Smooth muscle cell (in vitro differentiated cells): ENCODE measurements at regions not wholly inside any gene's neighbourhood (a gene's known extent, or its start where the extent isn't known, plus 50 kb on each side); places are given as distances from the start of the nearest gene placed in this dataset.

Source experiments
- DNase-seq: peaks from one replicate; lab custom pipeline; 2025; ENCODE audit not compliant: unreplicated experiment; lab: John Stamatoyannopoulos, UW
- H2AFZ ChIP-seq: fragments of 200-600 bp; sonication (generic); 2 replicates; pipeline ENCODE4 v1.6.0; 2016; ENCODE audit warnings: antibody characterized with exemption, low read depth, mild to moderate bottlenecking
- H3F3A ChIP-seq: fragments of 200-600 bp; sonication (generic); 2 replicates; pipeline ENCODE4 v1.6.0; 2017; ENCODE audit warnings: antibody characterized with exemption, low read depth
- H3K27ac ChIP-seq: fragments of 200-600 bp; sonication (generic); 2 replicates; pipeline ENCODE4 v1.5.1; 2016; ENCODE audit warnings: low read depth, mild to moderate bottlenecking
- H3K27me3 ChIP-seq: fragments of 200-600 bp; sonication (generic); 2 replicates; pipeline ENCODE4 v1.6.1; 2016; ENCODE audit warnings: low read depth, mild to moderate bottlenecking
- H3K36me3 ChIP-seq: fragments of 200-600 bp; sonication (generic); 2 replicates; pipeline ENCODE4 v1.5.1; 2016; ENCODE audit warnings: low read depth
- H3K4me1 ChIP-seq: fragments of 200-600 bp; sonication (generic); 2 replicates; pipeline ENCODE4 v1.5.1; 2016; ENCODE audit warnings: low read depth
- H3K4me2 ChIP-seq: fragments of 200-600 bp; sonication (generic); 2 replicates; pipeline ENCODE4 v1.6.0; 2016; ENCODE audit warnings: mild to moderate bottlenecking
- H3K4me3 ChIP-seq: fragments of 200-600 bp; sonication (generic); 2 replicates; pipeline ENCODE4 v1.5.1; 2016; ENCODE audit warnings: mild to moderate bottlenecking
- H3K79me2 ChIP-seq: fragments of 200-600 bp; sonication (generic); 2 replicates; pipeline ENCODE4 v1.6.0; 2016; ENCODE audit warnings: low read depth, mild to moderate bottlenecking
- H3K9ac ChIP-seq: fragments of 200-600 bp; sonication (generic); 2 replicates; pipeline ENCODE4 v1.6.0; 2016; ENCODE audit warnings: low read depth
- H3K9me3 ChIP-seq: fragments of 200-600 bp; sonication (generic); replicated peaks from 2 replicates; pipeline ENCODE4 v1.5.1; 2016; ENCODE audit warnings: low read depth
- H4K20me1 ChIP-seq: fragments of 200-600 bp; sonication (generic); 2 replicates; pipeline ENCODE4 v1.6.0; 2016; ENCODE audit warnings: low read depth
- CTCF ChIP-seq: fragments of 200-600 bp; sonication (generic); IDR thresholded peaks from 2 replicates; pipeline ENCODE4 v1.5.1; 2017; ENCODE audit warnings: borderline replicate concordance, mild to moderate bottlenecking, antibody characterized with exemption; ENCODE audit not compliant: insufficient read depth, poor library complexity, severe bottlenecking
- WGBS: methylation state at CpG from one replicate; pipeline ENCODE4 v1.1.7; 2016; ENCODE audit warnings: low lambda C conversion rate; 5-methylcytosine and 5-hydroxymethylcytosine counted together

- 82% methylated on average over 1 of the region's 1 CpG for WGBS
- Histone ChIP-seq H3K9me3 (no peaks in the 10 kb centered on the region), H3K79me2 (no peaks in the 10 kb centered on the region), H3K4me2 (no peak overlapping the region), H3K4me3 (no peak overlapping the region), H3F3A (no peaks in the 10 kb centered on the region), H3K27me3 (no peaks in the 10 kb centered on the region), H3K27ac (no peak overlapping the region), H3K4me1 (peaks cover 15% of the 10 kb centered on the region), H2AFZ (no peak overlapping the region), H3K36me3 (no peaks in the 10 kb centered on the region), H4K20me1 (no peaks in the 10 kb centered on the region), H3K9ac (no peak overlapping the region)
- no peak for TF ChIP-seq CTCF
- DNase-seq: no peak
Observed at GRCh38 chr2:146814971-146815370, 1029.9 kb upstream of the ACVR2A start.

DNA sequence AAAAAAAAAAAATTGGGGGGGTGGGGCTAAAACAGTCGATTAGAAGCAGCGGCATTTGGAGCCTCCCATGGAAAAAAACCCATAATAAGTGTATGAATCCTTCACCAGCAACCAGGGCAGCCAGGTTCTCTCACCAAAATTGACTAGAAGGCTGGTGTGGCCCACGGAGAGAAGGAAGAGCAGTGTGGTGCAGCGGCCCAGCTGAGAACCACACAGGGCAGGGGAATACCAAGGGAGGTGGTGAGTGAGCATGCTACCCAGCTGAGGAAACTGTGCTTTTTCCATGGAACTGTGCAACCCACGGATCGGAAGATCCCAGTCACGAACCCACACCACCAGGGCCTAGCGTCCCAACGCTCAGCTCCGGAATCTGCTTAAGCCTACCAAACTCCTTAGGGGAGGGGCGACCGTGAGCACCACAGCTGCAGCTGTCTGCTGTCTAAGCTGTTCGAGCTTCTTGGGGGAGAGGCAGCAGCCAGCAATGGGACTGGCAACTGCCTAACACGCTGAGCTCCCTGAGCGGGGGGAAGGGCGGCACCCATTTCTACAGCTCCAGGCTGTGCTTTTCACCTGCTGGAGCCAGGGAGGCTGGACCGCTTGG lies 1037.2 kb upstream of the ACVR2A start:
- no peaks in the 10 kb centered on the region for H3K27me3 ChIP-seq
- no peak overlapping the region for H3K4me2 ChIP-seq
- no peaks in the 10 kb centered on the region for H3K79me2 ChIP-seq
- no peaks in the 10 kb centered on the region for H3K9me3 ChIP-seq
- no peaks in the 10 kb centered on the region for H3K36me3 ChIP-seq
- H3F3A ChIP-seq: no peaks in the 10 kb centered on the region
- no peak overlapping the region for H3K9ac ChIP-seq
- H2AFZ ChIP-seq: no peak overlapping the region
- no peaks in the 10 kb centered on the region for H4K20me1 ChIP-seq
- DNase-seq: no peak
- H3K27ac ChIP-seq: no peak overlapping the region
- H3K4me1 ChIP-seq: no peaks in the 10 kb centered on the region
- no peak overlapping the region for H3K4me3 ChIP-seq
- WGBS: 90% methylated on average over 17 of the region's 17 CpGs
- TF ChIP-seq CTCF: no peak

DNA sequence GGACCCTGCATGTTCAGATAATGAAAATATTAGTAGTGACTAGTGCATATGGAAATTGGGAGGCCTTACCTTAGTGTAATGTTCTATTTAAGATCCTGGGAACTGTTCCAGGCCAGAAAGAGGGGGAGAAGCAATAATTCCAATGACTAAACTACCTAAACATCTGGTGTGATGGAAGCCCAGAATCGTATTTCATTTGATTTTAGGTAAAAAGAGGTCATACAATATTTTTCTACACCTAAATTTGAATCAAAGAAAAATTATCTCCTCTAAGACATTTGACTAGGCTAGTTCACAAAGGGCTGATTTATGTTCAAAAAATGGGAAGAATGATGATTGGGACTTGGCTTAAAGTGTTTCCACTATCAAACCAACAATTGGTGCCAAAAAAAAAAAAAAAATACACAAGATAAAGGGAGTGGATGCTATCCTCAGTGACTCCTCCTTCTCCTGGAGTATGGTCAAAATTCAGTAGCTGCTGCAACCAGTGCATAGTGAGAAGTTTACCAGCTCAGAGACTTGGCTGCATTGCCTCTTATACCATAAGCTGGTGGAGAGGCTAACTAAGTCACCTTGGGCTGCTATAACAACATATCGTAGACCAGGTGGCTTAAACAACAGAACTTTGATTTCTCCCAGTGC lies 1038.3 kb upstream of the ACVR2A start:
- no peaks in the 10 kb centered on the region for H3K79me2 ChIP-seq
- DNase-seq: no peak
- H3K36me3 ChIP-seq: no peaks in the 10 kb centered on the region
- H3K27ac ChIP-seq: no peak overlapping the region
- TF ChIP-seq CTCF: no peak
- H3K4me2 ChIP-seq: no peak overlapping the region
- H4K20me1 ChIP-seq: no peaks in the 10 kb centered on the region
- H3K27me3 ChIP-seq: no peaks in the 10 kb centered on the region
- H3K4me3 ChIP-seq: no peak overlapping the region
- H3K4me1 ChIP-seq: no peaks in the 10 kb centered on the region
- 80% methylated on average over 2 of the region's 2 CpGs for WGBS
- no peak overlapping the region for H3K9ac ChIP-seq
- H3F3A ChIP-seq: no peaks in the 10 kb centered on the region
- no peak overlapping the region for H2AFZ ChIP-seq
- H3K9me3 ChIP-seq: no peaks in the 10 kb centered on the region

GRCh38 chr2:146804288-146804687 lies 1040.5 kb upstream of the ACVR2A start:
- no peak for TF ChIP-seq CTCF
- Histone ChIP-seq H3K9me3 (no peaks in the 10 kb centered on the region), H3K79me2 (no peaks in the 10 kb centered on the region), H3K4me2 (no peak overlapping the region), H2AFZ (no peak overlapping the region), H3K4me1 (no peaks in the 10 kb centered on the region), H3F3A (no peaks in the 10 kb centered on the region), H3K27ac (no peak overlapping the region), H3K36me3 (no peaks in the 10 kb centered on the region), H3K9ac (no peak overlapping the region), H3K27me3 (no peaks in the 10 kb centered on the region), H3K4me3 (no peak overlapping the region), H4K20me1 (no peaks in the 10 kb centered on the region)
- 87% methylated on average over 4 of the region's 4 CpGs for WGBS
- DNase-seq: no peak
